ENCODE measurements at regions not wholly inside any gene's neighbourhood (a gene's known extent, or its start where the extent isn't known, plus 50 kb on each side); places are given as distances from the start of the nearest gene placed in this dataset.

DNA sequence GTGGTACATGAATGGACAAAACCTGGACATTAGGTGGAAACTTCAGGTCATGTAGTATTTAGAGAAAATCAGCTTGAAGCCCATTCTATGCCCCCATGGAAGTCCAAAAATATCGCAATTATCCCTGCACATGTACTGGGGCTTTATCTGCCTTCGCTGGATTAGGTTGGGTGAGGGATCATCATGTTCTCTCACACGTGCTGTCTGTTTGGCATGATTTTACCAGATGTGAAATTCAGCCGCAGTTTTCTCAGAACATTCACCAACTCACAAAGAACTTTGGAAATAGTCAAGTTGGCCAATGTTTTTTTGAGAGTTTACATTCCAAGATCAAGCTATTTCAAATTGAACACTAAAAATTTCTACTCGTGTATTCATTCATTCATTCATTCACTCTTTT, 459.8 kb upstream of the CITED2 start:
- CTCF ChIA-PET = no interaction called here
- POLR2A ChIA-PET = interaction anchor here (0.7 kb wide), 1 partner anchor 21 kb away, joined by 3 read pairs; no protein-coding TSS in a partner anchor
- no peaks in the 10 kb centered on the region for H3K27me3 Mint-ChIP-seq

DNA sequence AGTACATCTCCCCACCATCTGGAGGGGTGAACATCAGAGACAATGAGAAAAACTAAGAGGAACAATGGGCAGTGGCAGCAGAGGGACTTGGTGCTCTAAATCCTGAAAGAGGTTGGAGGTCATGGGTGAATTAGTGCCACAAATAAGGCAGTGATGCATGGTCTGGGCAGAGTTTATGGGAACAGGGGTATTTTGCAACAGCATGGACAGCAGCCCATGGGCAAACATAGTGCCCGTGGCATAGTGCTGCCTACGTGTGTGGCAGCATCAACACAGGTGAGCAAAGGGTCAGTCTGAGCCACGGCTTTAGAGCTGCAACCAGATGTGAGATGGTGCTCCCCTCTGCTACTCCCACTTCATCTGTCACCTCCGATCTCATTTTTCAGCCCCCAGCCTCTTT, 459.1 kb upstream of the CITED2 start:
- H3K27me3 Mint-ChIP-seq = no peaks in the 10 kb centered on the region
- H3K9me3 Mint-ChIP-seq = no peaks in the 10 kb centered on the region
- ChIA-PET POLR2A (no interaction called here), CTCF (interaction anchor here (0.7 kb wide), 2 partner anchors 79 to 156 kb away, joined by 3 read pairs; no protein-coding TSS in a partner anchor)
- DNase-seq = no peak
- H3K4me1 Mint-ChIP-seq = no peaks in the 10 kb centered on the region
- no peak overlapping the region for H3K4me3 Mint-ChIP-seq
- H3K27ac Mint-ChIP-seq = no peak overlapping the region
- H3K36me3 Mint-ChIP-seq (ENCODE audit: low read depth) = no peaks in the 10 kb centered on the region

More for the DNA sequence above, 459.8 kb upstream of the CITED2 start:
- no peak overlapping the region for H3K27ac Mint-ChIP-seq
- H3K4me3 Mint-ChIP-seq = no peak overlapping the region
- no peaks in the 10 kb centered on the region for H3K4me1 Mint-ChIP-seq
- no peaks in the 10 kb centered on the region for H3K9me3 Mint-ChIP-seq
- no peak for DNase-seq
- no peaks in the 10 kb centered on the region for H3K36me3 Mint-ChIP-seq (ENCODE audit: low read depth)

DNA sequence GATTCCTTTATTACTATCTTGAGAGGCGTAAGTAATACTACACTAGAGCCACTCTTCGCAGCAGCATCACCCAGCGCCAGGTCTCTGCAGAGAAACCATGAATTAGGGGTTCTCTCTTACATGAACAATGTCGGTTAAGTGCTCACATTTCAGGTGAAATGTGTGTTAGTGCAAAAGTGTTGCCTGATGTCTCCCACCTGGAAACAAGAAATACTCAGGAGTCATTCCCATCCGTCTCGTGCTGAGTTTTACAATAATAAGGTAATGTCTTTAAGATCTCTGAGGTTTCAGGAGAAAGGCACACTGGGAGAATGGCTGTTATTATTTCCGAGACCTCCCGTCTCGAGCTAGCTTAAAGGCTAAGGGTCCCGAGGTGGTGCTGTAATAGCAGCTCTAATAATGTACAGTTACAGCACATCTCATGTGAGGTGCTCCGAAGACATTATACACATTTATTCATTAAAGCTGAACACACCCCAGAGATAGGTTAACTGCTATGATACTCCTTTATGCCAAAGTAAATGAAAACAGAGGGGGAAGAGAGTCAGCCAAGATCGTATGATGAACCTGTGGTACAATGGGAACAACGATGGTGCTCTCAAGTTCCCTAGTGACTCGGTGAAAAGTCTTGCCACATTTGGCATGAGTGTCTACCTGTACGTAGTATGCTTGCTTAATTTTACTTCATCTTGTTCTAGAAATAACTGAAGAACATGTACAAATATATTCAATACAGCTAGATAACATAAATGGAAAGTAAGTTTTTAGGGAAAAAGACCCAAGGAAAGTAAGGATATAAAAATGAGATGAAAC, 458.3 kb upstream of the CITED2 start:
- CTCF ChIA-PET = interaction anchor here (0.7 kb wide), 1 partner anchor 78 kb away, joined by 3 read pairs; no protein-coding TSS in a partner anchor
- Mint-ChIP-seq H3K27me3 (no peaks in the 10 kb centered on the region), H3K36me3 (ENCODE audit: low read depth) (no peaks in the 10 kb centered on the region), H3K27ac (no peak overlapping the region), H3K9me3 (no peaks in the 10 kb centered on the region), H3K4me3 (no peak overlapping the region), H3K4me1 (no peaks in the 10 kb centered on the region)
- no peak for DNase-seq
- POLR2A ChIA-PET = no interaction called here

DNA sequence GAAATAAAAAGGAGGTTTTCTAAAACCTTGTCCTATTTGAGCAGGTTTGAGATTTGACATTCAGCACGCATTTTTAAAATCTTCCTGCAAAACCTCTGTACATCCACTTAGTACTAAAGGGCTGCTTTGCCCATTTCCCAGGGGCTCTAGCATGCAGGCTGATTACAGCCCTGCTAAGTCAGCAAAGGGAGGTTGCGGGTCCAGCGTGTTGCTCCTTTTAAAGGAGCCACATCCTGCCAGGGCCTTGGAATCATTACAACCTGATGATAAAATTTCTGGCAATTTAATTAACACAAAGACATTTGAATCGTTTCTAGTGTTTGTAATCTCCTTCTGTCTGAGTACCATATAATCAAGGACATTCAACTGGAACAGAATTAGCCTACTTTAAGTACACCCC, 455.1 kb upstream of the CITED2 start:
- ChIA-PET CTCF (no interaction called here), POLR2A (no interaction called here)
- Mint-ChIP-seq H3K27ac (no peak overlapping the region), H3K4me1 (no peaks in the 10 kb centered on the region), H3K9me3 (no peaks in the 10 kb centered on the region), H3K36me3 (ENCODE audit: low read depth) (no peaks in the 10 kb centered on the region), H3K4me3 (no peak overlapping the region), H3K27me3 (peaks cover 6% of the 10 kb centered on the region)
- no peak for DNase-seq

DNA sequence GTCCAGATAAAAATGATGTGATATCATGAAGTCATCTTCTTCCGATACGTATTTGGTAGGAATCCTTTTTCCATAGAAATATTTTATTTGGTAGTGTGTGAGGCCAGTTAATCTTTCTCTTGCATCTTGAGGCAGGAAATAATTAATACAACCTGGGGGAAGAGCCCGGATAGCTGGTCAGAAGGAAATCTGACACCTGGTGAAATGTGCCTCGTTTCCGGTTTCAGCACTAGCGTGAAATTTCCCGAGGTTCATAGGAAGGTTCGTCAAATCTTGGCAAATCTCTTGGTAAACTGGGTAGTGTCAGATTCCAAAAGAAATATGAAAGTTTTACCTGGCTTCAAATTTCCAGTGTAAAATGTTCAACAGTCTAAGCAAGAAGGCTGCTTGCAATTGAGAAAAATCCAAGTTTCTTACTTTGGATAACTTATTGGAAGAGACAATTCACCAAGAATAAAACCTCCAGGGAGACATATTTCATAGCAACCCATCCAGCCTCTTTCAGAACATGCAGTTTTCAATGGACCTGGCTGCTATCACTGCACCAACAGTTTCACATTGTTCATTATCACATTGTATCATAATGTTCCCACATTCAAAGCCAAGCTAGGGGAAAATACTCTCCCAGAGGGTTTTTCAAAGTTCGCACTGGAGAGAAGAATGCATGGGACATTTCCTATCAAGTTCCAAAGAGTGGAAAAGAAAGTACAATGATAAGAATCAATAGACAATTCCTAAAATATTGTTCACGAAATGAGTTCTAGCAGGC, 454.5 kb upstream of the CITED2 start:
- Mint-ChIP-seq H3K4me3 (no peak overlapping the region), H3K27me3 (peaks cover 6% of the 10 kb centered on the region), H3K27ac (no peak overlapping the region), H3K9me3 (no peaks in the 10 kb centered on the region), H3K36me3 (ENCODE audit: low read depth) (no peaks in the 10 kb centered on the region), H3K4me1 (no peaks in the 10 kb centered on the region)
- ChIA-PET POLR2A (no interaction called here), CTCF (no interaction called here)
- DNase-seq = no peak

DNA sequence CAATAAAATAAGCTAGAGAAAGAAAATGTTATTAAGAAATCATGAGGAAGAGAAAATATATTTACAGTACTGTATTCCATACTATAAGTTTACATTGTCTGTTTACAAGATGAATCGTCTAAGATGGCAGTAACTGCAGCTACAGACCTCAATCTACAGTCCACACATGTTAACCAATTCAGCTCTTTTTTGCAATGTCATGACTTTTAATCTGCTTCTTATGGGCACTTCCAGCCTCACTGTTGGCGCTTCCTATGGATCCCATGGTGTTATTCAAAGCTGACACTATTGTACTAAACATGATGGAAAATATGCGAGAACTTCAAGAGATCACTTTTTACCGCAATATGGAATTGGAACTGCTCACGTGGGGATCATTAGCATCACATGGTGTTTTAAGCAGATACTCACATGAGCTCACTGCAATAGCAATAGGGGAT, 451.5 kb upstream of the CITED2 start:
- ChIA-PET POLR2A (no interaction called here), CTCF (interaction anchor here (0.6 kb wide), 1 partner anchor 25 kb away, joined by 3 read pairs; no protein-coding TSS in a partner anchor)
- Mint-ChIP-seq H3K4me3 (no peak overlapping the region), H3K27me3 (peaks cover 13% of the 10 kb centered on the region), H3K4me1 (no peaks in the 10 kb centered on the region), H3K27ac (no peak overlapping the region), H3K36me3 (ENCODE audit: low read depth) (no peaks in the 10 kb centered on the region), H3K9me3 (no peaks in the 10 kb centered on the region)
- no peak for DNase-seq

DNA sequence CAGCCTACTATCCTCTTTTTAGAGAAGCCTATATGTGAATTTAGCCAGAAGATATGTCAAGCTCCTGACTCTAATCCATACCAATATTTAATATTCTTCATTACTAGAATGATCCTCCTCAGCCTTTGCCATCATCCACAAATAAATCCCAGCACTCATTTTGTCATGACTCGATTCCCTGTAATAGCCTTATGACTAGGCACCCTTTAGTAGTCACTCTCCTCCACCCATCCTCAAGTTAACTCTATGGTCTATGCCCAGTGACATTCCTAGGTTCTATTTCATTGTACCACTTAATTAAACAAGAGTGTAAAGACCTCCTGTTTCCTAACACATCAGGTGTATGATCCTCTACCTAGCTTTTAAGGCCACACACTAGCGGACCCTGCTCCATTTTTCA, 450.4 kb upstream of the CITED2 start:
- CTCF ChIA-PET = no interaction called here
- POLR2A ChIA-PET = no interaction called here

DNA sequence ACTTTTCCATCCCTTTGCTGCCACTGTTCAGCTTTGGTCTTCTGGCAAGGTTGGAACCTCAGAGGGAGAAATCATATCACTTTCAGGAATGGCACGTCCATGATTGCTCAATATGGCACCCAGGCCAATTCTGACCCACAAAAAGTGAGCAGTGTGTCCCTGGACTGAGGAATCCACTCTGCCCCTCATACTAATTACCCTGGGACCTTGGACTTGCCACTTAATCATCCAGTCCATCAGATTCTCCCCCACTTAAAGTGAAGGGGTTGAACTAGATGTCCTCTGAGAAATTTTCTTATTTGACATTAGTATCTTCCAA, 449.3 kb upstream of the CITED2 start:
- no peaks in the 10 kb centered on the region for H3K4me1 Mint-ChIP-seq
- H3K4me3 Mint-ChIP-seq = no peak overlapping the region
- H3K9me3 Mint-ChIP-seq = no peaks in the 10 kb centered on the region
- peaks cover 13% of the 10 kb centered on the region for H3K27me3 Mint-ChIP-seq
- no peaks in the 10 kb centered on the region for H3K36me3 Mint-ChIP-seq (ENCODE audit: low read depth)
- no peak overlapping the region for H3K27ac Mint-ChIP-seq
- no peak for DNase-seq
- CTCF ChIA-PET = no interaction called here
- POLR2A ChIA-PET = no interaction called here

More for the DNA sequence above, 450.4 kb upstream of the CITED2 start:
- Mint-ChIP-seq H3K36me3 (ENCODE audit: low read depth) (no peaks in the 10 kb centered on the region), H3K27ac (no peak overlapping the region), H3K4me1 (no peaks in the 10 kb centered on the region), H3K9me3 (no peaks in the 10 kb centered on the region), H3K27me3 (peaks cover 13% of the 10 kb centered on the region), H3K4me3 (no peak overlapping the region)
- DNase-seq = no peak

DNA sequence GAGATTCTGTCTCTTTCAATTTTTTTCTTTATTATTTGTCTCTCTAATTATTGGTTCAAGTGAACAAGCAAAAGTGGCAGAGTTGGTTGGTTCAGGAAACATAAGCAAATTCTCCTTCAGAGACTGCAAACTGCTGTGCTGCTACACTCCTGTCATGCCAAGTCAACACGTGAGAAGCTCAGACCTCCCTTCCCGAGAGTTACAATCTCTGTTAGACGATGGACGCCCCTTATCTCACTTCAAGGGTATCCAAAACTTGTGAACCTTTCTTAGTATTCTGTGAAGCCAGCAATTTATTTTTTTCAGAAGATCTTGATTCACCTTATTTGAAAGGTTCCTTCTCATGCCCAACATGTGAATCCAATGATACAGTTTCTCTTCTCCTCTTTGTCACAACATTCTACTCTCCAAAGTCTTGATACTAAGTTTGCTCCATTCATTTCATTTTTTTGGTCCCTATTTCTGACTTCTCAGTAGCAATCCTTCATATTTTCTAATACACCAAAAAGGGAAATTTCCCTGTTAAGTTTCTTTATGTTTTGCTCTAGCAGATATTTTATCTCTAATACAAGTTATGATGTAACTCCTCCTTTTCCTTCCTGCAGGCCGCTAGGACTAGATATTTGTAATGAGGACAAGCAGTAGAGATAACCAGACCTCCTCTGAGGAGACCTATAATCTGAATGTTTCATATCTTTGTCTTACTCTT, 448.8 kb upstream of the CITED2 start:
- Mint-ChIP-seq H3K4me3 (no peak overlapping the region), H3K27ac (no peak overlapping the region), H3K9me3 (no peaks in the 10 kb centered on the region), H3K4me1 (no peaks in the 10 kb centered on the region), H3K36me3 (ENCODE audit: low read depth) (no peaks in the 10 kb centered on the region), H3K27me3 (peaks cover 13% of the 10 kb centered on the region)
- ChIA-PET CTCF (no interaction called here), POLR2A (no interaction called here)
- DNase-seq = no peak

DNA sequence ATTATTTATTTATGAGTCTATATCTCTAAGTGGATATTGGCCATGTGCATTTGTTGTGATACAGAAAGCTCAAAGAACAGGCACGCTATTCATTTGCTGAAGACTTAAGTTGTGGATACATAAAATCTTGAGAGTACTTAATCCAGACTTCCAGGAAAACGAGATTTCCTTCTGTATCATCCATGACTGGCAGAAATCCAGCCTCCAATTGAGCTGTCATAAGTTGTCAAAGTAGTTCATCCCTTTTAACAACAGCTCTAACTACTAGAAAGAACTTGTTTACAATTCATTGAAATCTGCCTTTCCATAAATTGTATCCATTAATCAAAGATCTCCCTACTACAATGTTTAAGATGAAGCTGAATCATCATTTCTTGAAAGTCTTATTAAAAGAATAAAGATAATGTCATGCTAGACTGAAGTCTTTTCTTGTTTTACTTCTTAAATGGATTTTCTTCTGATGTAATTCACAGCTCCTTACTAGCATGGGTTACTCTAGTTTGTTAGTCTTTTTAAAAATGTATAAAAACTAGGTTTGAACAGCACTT, 447.3 kb upstream of the CITED2 start:
- no peak for DNase-seq
- Mint-ChIP-seq H3K9me3 (no peaks in the 10 kb centered on the region), H3K4me3 (no peak overlapping the region), H3K27me3 (peaks cover 13% of the 10 kb centered on the region), H3K36me3 (ENCODE audit: low read depth) (no peaks in the 10 kb centered on the region), H3K4me1 (no peaks in the 10 kb centered on the region), H3K27ac (no peak overlapping the region)
- POLR2A ChIA-PET = no interaction called here
- CTCF ChIA-PET = no interaction called here

DNA sequence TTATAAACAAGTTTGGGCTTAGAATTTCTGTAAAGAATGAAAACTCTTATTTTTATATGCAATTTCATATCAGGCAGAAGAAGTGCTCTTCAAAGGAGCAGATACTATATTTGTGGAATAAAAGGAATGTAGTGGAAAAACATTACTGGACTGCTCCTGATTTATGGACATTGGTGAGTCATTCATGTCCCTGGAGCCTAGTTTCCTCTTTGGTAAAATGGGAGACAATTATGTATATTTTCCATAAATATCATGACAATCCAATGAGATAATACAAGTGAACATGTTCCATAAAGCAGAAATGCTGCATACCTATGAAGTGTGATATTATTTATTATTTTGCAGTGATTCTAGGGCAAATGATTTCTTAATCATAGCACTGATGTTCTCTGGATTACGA, 445.8 kb upstream of the CITED2 start:
- Mint-ChIP-seq H3K4me3 (no peak overlapping the region), H3K9me3 (no peaks in the 10 kb centered on the region), H3K36me3 (ENCODE audit: low read depth) (no peaks in the 10 kb centered on the region), H3K27ac (no peak overlapping the region), H3K4me1 (no peaks in the 10 kb centered on the region), H3K27me3 (peaks cover 12% of the 10 kb centered on the region)
- POLR2A ChIA-PET = no interaction called here
- CTCF ChIA-PET = no interaction called here
- no peak for DNase-seq

DNA sequence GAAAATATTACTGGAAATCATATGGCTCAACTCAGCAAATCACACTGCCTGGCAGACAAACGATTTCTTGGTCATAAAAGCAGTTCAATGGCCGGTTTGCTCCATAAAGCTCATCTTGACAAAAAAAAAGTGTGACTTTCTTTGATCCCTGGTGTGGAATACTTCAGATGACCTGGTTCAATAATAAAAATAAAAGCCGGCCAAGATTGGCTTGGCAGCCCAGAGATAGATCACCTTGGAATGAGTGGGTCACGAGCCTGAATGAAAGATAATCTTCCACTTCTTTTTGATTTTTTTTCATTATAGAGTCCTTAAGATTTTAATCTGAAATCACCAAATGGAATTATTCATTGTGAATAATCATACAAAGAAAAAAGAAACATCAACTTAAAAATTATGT, 445.3 kb upstream of the CITED2 start:
- no peaks in the 10 kb centered on the region for H3K9me3 Mint-ChIP-seq
- H3K4me1 Mint-ChIP-seq = no peaks in the 10 kb centered on the region
- POLR2A ChIA-PET = no interaction called here
- H3K27ac Mint-ChIP-seq = no peak overlapping the region
- no peak for DNase-seq
- no peak overlapping the region for H3K4me3 Mint-ChIP-seq
- peaks cover 7% of the 10 kb centered on the region for H3K27me3 Mint-ChIP-seq
- no peaks in the 10 kb centered on the region for H3K36me3 Mint-ChIP-seq (ENCODE audit: low read depth)
- CTCF ChIA-PET = no interaction called here

DNA sequence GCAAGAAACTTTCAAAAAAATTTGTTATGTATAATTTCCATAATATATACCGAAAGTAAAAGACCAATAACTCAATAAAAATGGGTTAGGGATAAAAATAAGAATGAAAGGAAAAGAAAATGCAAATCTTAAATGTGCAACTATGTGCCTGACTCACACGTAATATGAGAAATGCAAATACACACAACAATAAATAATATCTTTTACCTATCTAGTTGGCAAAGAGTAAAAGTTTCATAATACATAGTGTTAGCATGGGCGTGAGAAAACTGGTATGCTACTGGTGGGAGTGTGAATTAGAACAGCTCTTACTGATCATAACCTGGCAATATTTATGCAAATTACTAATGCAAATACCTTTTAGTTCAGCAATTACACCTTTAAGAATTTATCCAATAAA, 438.5 kb upstream of the CITED2 start:
- no peak for DNase-seq
- no peaks in the 10 kb centered on the region for H3K9me3 Mint-ChIP-seq
- no peaks in the 10 kb centered on the region for H3K4me1 Mint-ChIP-seq
- ChIA-PET POLR2A (no interaction called here), CTCF (no interaction called here)
- no peaks in the 10 kb centered on the region for H3K36me3 Mint-ChIP-seq (ENCODE audit: low read depth)
- H3K27me3 Mint-ChIP-seq = peaks cover 3% of the 10 kb centered on the region
- H3K4me3 Mint-ChIP-seq = no peak overlapping the region
- H3K27ac Mint-ChIP-seq = no peak overlapping the region

All from activated CD4-positive, alpha-beta T cell treated with anti-CD3 and anti-CD28 coated beads, Interleukin-2, amount 10 ng/mL, durations not matched to agents 7 days and 5 days (primary cell).